ENCODE measurements at regions not wholly inside any gene's neighbourhood (a gene's known extent, or its start where the extent isn't known, plus 50 kb on each side); places are given as distances from the start of the nearest gene placed in this dataset.

- TF ChIP-seq CTCF (conservative IDR thresholded peaks at IDR 0.05; ENCODE audit: low read depth, low read length), result no peak
- TF ChIP-seq EZH2 (IDR thresholded peaks at IDR 0.05; ENCODE audit: borderline replicate concordance, low read depth, low read length, poor library complexity, severe bottlenecking), result no peak
Observed at GRCh38 chr17:71067669-71068407, 898.5 kb downstream of the KCNJ2 start.
